ENCODE measurements at regions not wholly inside any gene's neighbourhood (a gene's known extent, or its start where the extent isn't known, plus 50 kb on each side); places are given as distances from the start of the nearest gene placed in this dataset.

DNA sequence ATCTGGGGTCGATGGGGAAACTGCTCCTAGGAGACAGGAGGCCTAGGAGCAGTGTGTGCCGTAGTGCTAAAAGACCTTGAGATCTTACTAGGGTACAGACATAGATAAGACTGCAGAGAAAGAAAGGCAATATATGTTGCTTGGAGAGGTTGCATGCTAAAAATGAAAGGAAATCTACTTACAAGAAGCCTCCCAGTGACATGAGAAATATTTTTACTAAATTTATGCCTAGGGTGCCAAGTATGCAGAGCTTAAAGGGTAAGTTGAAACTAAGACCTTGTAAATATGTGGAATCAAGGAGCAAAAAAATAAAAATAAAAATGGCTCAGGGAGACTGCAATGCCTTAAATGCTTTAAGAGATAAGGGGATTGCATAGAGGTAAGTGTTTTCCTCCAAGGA, 74.8 kb downstream of the PDE6H start:
- TF ChIP-seq SUZ12 (IDR thresholded peaks at IDR 0.05) (no peak), BHLHE40 (IDR thresholded peaks at IDR 0.05; ENCODE audit: borderline replicate concordance) (no peak), NFRKB (IDR thresholded peaks at IDR 0.05) (no peak), L3MBTL2 (conservative IDR thresholded peaks at IDR 0.05) (no peak), ELF4 (IDR thresholded peaks at IDR 0.05) (no peak), FOXK2 (IDR thresholded peaks at IDR 0.05) (no peak), ARNT (IDR thresholded peaks at IDR 0.05) (no peak), FOXA1 (IDR thresholded peaks at IDR 0.05) (no peak), PKNOX1 (IDR thresholded peaks at IDR 0.05) (no peak), SP1 (IDR thresholded peaks at IDR 0.05) (no peak)
